BE2C (cell line): ENCODE measurements at regions not wholly inside any gene's neighbourhood (a gene's known extent, or its start where the extent isn't known, plus 50 kb on each side); places are given as distances from the start of the nearest gene placed in this dataset.

Experiments
- DNase-seq: peaks from one replicate; pipeline ENCODE4 v3.0.0-alpha.2; 2020
- H3K27me3 ChIP-seq: fragments of 250-450 bp; sonication (Bioruptor Pico); 2 replicates; pipeline ENCODE4 v1.5.1; 2020; ENCODE audit warnings: mild to moderate bottlenecking
- H3K36me3 ChIP-seq: fragments of 250-450 bp; sonication (Bioruptor Pico); 2 replicates; pipeline ENCODE4 v1.5.1; 2020; ENCODE audit warnings: mild to moderate bottlenecking
- H3K4me1 ChIP-seq: fragments of 250-450 bp; sonication (Bioruptor Pico); 2 replicates; pipeline ENCODE4 v1.5.1; 2020
- H3K4me3 ChIP-seq: 2 replicates; pipeline ENCODE4 v1.5.1; 2011; ENCODE audit warnings: low read depth, low read length
- H3K9me3 ChIP-seq: fragments of 250-450 bp; sonication (Bioruptor Pico); 2 replicates; pipeline ENCODE4 v1.5.1; 2020
- TF ChIP-seq, protein P1 (sequence below): IDR thresholded peaks from 2 replicates; pipeline ENCODE4 v1.5.1; 2012; ENCODE audit warnings: mild to moderate bottlenecking, low read depth, low read length

DNA sequence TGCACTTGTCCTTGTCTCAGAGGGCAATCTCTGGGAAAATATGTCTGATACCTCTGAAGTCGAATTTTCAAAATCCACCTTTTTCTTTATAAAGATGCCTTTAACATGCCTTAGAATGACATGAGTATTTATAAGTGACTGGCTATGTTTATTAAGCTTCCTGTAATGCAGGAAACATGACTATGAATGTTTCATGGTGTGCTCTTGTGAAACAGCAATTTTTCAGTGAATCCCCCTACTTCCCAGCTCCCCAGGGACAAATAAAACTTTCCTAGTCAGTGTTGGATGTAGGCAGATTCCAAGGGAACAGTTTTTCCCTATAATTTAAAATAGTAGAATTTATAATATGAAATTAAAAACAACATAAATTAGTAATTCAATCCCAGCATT lies 437.0 kb downstream of the LMO4 start:
- Histone ChIP-seq H3K27me3 (no peaks in the 10 kb centered on the region), H3K9me3 (no peaks in the 10 kb centered on the region), H3K4me1 (no peaks in the 10 kb centered on the region), H3K36me3 (no peaks in the 10 kb centered on the region), H3K4me3 (no peak overlapping the region)
- no peak for DNase-seq
- TF ChIP-seq, protein P1, sequence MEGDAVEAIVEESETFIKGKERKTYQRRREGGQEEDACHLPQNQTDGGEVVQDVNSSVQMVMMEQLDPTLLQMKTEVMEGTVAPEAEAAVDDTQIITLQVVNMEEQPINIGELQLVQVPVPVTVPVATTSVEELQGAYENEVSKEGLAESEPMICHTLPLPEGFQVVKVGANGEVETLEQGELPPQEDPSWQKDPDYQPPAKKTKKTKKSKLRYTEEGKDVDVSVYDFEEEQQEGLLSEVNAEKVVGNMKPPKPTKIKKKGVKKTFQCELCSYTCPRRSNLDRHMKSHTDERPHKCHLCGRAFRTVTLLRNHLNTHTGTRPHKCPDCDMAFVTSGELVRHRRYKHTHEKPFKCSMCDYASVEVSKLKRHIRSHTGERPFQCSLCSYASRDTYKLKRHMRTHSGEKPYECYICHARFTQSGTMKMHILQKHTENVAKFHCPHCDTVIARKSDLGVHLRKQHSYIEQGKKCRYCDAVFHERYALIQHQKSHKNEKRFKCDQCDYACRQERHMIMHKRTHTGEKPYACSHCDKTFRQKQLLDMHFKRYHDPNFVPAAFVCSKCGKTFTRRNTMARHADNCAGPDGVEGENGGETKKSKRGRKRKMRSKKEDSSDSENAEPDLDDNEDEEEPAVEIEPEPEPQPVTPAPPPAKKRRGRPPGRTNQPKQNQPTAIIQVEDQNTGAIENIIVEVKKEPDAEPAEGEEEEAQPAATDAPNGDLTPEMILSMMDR, result no peak

DNA sequence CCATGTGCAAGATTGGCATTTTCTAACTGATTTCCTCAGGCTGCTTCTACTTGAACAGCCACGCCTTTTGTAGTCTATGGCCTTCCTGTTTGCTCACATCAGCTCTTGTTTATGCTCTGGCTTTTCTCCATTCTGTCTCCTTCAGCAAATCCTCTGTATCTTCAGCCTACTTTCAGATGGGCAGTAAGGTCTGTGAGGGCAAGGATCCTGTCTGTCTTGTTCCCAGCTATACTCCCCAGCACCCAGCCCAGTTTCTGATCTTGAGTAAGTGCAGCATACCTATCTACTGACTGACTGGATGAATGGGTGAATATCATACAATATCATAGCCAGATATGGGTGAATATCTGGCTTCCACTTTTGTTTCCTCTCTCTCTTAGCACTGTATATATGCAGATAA lies 438.1 kb downstream of the LMO4 start:
- no peaks in the 10 kb centered on the region for H3K36me3 ChIP-seq
- no peaks in the 10 kb centered on the region for H3K9me3 ChIP-seq
- H3K4me1 ChIP-seq, result no peaks in the 10 kb centered on the region
- TF ChIP-seq, protein P1, result no peak
- no peaks in the 10 kb centered on the region for H3K27me3 ChIP-seq
- no peak for DNase-seq
- no peak overlapping the region for H3K4me3 ChIP-seq

DNA sequence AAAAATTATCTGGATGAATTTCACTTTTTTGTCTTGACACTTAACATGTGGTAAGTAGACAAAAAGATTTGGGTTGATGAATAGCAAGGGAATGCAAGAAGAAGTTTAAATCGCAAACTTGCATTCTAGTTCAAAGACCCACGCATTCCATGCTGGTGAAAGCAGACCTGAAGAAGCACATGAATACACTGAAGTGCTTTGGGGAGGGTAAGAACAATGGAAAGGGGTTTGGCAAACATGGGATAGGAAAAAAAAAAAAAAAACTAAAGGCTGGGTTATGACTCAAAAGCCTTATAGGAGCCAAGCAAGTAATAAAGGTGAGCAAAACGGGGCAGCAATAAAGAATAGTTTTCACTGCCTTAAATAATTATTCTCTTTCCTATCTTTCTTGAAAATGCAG lies 450.2 kb downstream of the LMO4 start:
- H3K9me3 ChIP-seq, result no peaks in the 10 kb centered on the region
- H3K4me1 ChIP-seq, result no peaks in the 10 kb centered on the region
- no peak for DNase-seq
- H3K27me3 ChIP-seq, result no peaks in the 10 kb centered on the region
- TF ChIP-seq, protein P1, result no peak
- H3K4me3 ChIP-seq, result no peak overlapping the region
- H3K36me3 ChIP-seq, result no peaks in the 10 kb centered on the region

DNA sequence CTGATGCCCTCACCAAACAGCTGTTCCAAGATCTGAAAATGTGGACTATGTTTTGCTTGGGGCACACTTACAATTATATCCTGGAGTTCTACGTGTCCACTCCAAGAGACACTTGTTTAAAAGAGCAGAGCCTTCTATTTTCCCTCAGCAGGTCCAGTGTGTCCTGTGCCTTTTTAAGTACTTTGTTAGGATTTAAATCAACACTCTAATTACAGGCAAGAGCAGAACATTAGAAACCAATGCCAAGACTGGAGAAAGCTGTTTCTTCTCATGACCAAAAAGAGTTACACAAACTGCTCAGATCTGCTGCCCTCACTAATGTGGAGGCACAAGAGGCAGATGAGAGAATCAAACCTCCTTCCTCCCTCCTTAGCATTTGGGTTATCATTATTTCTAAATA lies 452.9 kb downstream of the LMO4 start:
- Histone ChIP-seq H3K36me3 (no peaks in the 10 kb centered on the region), H3K9me3 (no peaks in the 10 kb centered on the region; the same call in 1 of the 2 replicates), H3K4me3 (no peak overlapping the region), H3K27me3 (no peaks in the 10 kb centered on the region), H3K4me1 (no peaks in the 10 kb centered on the region)
- TF ChIP-seq, protein P1, result no peak
- DNase-seq, result no peak

DNA sequence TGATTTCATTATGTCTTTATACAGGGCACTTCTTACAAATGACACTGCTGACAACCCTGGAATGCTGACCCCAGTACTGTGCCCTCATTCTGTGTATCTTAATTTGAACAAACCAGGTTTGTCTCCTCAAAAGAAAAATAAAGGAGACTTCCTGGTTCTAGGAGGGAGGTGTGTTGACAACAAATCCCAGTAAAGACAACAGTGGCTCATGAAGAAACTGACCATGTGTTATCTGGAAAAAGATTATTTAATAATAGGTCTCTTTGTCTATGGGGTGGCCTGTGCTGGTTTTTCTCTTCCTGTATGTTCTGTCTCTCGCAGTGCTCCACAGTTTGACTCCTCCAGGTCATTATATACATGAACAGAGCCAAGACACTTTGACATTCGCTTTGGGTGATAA lies 454.6 kb downstream of the LMO4 start:
- TF ChIP-seq, protein P1, result no peak
- Histone ChIP-seq H3K4me1 (no peaks in the 10 kb centered on the region), H3K27me3 (no peaks in the 10 kb centered on the region), H3K4me3 (no peak overlapping the region), H3K36me3 (no peaks in the 10 kb centered on the region), H3K9me3 (no peaks in the 10 kb centered on the region; the same call in 1 of the 2 replicates)
- DNase-seq, result no peak

DNA sequence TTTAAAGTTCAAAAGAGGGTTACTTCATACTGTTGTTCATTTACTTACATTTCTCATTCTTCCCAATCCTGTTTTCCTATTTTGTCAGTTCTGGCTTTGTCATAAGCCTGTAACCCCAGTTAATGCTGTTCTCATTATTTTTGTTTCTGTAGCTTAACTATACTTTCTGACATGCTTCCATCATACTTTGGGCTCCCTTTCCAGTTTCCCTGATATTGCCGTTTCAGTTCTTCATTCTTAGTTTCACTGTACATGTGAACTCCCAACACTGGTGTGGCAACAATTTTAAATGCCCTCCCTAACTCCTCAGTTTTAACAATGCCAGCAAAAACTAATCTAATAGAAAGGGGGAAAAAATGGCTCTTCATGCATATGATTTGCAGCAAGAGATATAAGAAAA lies 456.7 kb downstream of the LMO4 start:
- no peaks in the 10 kb centered on the region for H3K4me1 ChIP-seq
- TF ChIP-seq, protein P1, result no peak
- H3K27me3 ChIP-seq, result no peaks in the 10 kb centered on the region

More for the DNA sequence above, 456.7 kb downstream of the LMO4 start:
- Histone ChIP-seq H3K4me3 (no peak overlapping the region), H3K36me3 (no peaks in the 10 kb centered on the region), H3K9me3 (no peaks in the 10 kb centered on the region; the same call in 1 of the 2 replicates)
- no peak for DNase-seq
